Kidney epithelial cell (primary cell): ENCODE measurements at regions not wholly inside any gene's neighbourhood (a gene's known extent, or its start where the extent isn't known, plus 50 kb on each side); places are given as distances from the start of the nearest gene placed in this dataset.

Source experiments
- DNase-seq: peaks from one replicate; pipeline ENCODE4 v3.0.0-alpha.2; 2010; ENCODE audit warnings: low read depth
- H3K27me3 ChIP-seq: 2 replicates; pipeline ENCODE4 v1.6.0; 2011; ENCODE audit warnings: low read length; ENCODE audit not compliant: control insufficient read depth, insufficient read depth
- H3K36me3 ChIP-seq: 2 replicates; pipeline ENCODE4 v1.5.1; 2011; ENCODE audit warnings: low read length; ENCODE audit not compliant: control insufficient read depth, insufficient read depth
- H3K4me3 ChIP-seq: 2 replicates; pipeline ENCODE4 v1.5.1; 2011; ENCODE audit warnings: low read depth, mild to moderate bottlenecking, control low read depth, low read length
- TF ChIP-seq, protein P1 (sequence below): IDR thresholded peaks from 2 replicates; pipeline ENCODE4 v1.5.1; 2011; ENCODE audit warnings: mild to moderate bottlenecking, moderate library complexity, low read length, control low read depth, inconsistent platforms; ENCODE audit not compliant: insufficient read depth, poor library complexity, severe bottlenecking

DNA sequence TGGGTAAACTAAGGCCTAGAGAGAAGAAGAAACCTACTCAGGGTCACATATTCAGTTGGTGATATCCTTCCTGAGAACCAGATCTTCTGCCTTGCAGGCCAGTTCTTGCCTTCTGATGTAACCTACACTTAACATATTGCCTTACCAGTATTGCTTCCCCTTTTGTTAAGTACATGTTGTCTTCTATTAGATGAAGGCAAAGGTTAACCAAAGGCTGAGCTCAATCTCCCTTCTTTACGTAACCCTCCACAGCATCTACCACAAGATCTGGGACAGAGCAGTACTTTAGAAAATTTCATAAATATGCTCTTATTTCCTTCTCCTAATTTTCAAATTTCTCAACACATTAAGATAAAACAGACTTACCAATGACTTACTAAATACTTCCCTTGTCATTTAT is 474.4 kb downstream of the SH2D1A start:
- Histone ChIP-seq H3K4me3 (no peak overlapping the region), H3K27me3 (no peaks in the 10 kb centered on the region), H3K36me3 (no peaks in the 10 kb centered on the region)
- DNase-seq, result no peak
- TF ChIP-seq, protein P1, sequence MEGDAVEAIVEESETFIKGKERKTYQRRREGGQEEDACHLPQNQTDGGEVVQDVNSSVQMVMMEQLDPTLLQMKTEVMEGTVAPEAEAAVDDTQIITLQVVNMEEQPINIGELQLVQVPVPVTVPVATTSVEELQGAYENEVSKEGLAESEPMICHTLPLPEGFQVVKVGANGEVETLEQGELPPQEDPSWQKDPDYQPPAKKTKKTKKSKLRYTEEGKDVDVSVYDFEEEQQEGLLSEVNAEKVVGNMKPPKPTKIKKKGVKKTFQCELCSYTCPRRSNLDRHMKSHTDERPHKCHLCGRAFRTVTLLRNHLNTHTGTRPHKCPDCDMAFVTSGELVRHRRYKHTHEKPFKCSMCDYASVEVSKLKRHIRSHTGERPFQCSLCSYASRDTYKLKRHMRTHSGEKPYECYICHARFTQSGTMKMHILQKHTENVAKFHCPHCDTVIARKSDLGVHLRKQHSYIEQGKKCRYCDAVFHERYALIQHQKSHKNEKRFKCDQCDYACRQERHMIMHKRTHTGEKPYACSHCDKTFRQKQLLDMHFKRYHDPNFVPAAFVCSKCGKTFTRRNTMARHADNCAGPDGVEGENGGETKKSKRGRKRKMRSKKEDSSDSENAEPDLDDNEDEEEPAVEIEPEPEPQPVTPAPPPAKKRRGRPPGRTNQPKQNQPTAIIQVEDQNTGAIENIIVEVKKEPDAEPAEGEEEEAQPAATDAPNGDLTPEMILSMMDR, result no peak

DNA sequence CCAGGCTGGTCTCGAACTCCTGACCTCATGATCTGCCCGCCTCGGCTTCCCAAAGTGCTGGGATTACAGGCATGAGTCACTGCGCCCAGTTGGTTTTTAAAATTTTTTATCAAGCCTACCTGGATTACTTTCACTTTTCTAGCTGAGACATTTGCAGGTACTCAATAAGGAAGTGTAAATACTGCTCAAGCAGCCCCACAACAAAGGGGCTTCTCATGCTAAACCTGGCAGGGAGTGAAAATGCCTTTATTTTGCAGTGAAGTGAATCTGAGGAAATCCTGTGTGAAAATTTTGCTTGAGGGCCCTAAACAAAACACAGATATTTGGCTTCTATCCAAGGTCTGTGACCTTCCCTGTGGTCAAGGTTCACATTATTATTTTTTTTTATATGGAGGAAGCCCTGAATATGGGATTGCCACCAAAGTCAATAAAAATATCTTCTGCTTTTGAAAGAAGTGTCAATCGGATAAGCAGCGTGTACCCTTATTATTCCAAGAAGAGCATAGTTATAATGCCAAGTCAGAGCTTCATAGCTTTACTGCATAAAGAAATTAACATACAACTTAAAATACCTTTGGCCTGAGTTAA is 481.0 kb downstream of the SH2D1A start:
- no peak for DNase-seq
- H3K4me3 ChIP-seq, result no peak overlapping the region
- H3K27me3 ChIP-seq, result no peaks in the 10 kb centered on the region
- TF ChIP-seq, protein P1, result no peak
- no peaks in the 10 kb centered on the region for H3K36me3 ChIP-seq

DNA sequence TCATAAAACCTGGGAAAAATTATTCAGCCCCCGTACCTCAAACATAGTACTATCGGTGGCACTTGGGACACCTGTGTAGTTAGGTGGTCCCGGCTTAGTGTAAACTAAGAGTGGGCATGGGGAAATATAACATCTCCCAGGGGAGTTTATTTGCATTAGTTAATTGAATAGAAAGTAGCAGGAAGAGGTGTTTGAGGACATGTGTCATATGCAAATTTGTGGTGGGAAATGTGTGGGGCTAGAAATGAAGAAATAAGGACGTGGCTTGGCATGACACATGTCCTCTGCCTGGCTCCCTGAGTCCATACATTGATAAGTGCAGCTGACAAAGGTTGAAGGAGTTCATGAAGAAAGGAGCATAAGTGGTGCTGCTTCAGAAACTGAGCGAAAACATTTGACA is 483.6 kb downstream of the SH2D1A start:
- H3K36me3 ChIP-seq, result no peaks in the 10 kb centered on the region
- H3K27me3 ChIP-seq, result no peaks in the 10 kb centered on the region
- no peak overlapping the region for H3K4me3 ChIP-seq
- TF ChIP-seq, protein P1, result no peak
- DNase-seq, result no peak

DNA sequence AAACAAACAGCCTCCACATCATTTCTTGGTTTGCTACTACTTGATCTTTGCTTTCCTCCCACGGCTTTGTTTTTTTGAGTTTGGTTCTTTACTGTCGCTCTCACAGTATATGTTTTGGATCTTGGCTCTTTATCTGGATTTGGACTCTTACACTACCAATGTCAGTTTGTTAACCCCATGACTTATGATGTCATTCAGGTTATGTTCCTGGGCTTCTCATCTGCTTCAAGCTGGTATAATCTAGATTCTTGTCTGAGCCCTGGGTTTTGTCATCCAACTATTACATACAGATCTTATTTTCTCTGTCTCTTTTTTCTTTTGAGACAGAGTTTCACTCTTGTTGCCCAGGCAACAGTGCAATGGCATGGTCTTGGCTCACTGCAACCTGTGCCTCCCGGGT is 482.9 kb upstream of the TEX13C start:
- H3K27me3 ChIP-seq, result no peaks in the 10 kb centered on the region
- TF ChIP-seq, protein P1, result no peak
- H3K36me3 ChIP-seq, result no peaks in the 10 kb centered on the region
- DNase-seq, result no peak
- no peak overlapping the region for H3K4me3 ChIP-seq

DNA sequence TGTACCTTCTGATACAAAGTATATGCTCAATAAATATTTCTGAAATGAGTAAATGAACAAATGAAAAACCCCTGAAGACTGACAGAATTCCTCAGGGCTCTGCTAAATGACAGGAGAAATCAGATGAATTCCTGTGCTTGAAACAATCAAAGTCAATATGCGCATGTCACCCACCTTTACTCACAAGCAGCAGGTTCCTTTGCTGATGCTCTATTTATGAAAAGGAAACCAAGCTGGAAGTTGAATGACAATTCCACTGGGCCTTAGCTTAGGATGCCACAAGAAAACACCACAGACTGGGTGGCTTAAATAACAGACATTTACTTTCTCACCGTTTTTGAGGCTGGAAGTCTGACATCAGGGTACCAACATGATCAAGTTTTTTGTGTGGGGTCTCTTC is 477.5 kb upstream of the TEX13C start:
- no peaks in the 10 kb centered on the region for H3K36me3 ChIP-seq
- DNase-seq, result no peak
- TF ChIP-seq, protein P1, result no peak
- no peak overlapping the region for H3K4me3 ChIP-seq
- H3K27me3 ChIP-seq, result no peaks in the 10 kb centered on the region

DNA sequence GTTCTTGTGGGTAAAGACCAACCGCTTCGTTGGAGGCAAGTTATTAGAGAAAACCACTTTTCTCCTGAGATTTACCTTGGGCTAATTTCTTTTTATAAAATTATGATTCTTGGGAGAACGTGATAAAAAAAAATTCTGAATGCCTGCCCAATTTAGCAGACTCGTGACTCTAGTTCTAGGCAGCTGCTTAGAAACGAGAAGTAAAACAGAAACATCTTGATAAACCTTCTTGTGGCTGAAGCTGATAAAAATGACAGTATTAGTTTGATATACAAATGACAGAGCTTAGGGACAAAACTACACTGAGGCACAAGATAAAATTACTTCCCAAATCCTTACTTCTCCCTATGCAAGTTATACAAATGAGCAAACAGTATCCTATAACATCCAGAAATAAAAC is 458.9 kb upstream of the TEX13C start:
- TF ChIP-seq, protein P1, result no peak
- no peak overlapping the region for H3K4me3 ChIP-seq
- DNase-seq, result no peak
- no peaks in the 10 kb centered on the region for H3K27me3 ChIP-seq
- no peaks in the 10 kb centered on the region for H3K36me3 ChIP-seq
